GM13976 (cell line): ENCODE measurements at regions not wholly inside any gene's neighbourhood (a gene's known extent, or its start where the extent isn't known, plus 50 kb on each side); places are given as distances from the start of the nearest gene placed in this dataset.

Experiments
- DNase-seq: peaks from one replicate; pipeline ENCODE4 v3.0.0; 2012; ENCODE audit warnings: low spot score
- in situ Hi-C: fragments of 300-500 bp; cut with MboI; formaldehyde crosslinking; loops from one replicate; pipeline ENCODE4 v1.12.0; 2022; ENCODE audit warnings: low sequenced_read_pairs, mixed read lengths, inconsistent platforms; ENCODE audit not compliant: unreplicated experiment
- TF ChIP-seq, protein P1 (sequence below): IDR thresholded peaks from 2 replicates; pipeline ENCODE4 v1.5.1; 2012; ENCODE audit warnings: borderline replicate concordance, mild to moderate bottlenecking; ENCODE audit not compliant: insufficient read depth; ENCODE audit errors: extremely low read depth, missing control alignments, control extremely low read depth

DNA sequence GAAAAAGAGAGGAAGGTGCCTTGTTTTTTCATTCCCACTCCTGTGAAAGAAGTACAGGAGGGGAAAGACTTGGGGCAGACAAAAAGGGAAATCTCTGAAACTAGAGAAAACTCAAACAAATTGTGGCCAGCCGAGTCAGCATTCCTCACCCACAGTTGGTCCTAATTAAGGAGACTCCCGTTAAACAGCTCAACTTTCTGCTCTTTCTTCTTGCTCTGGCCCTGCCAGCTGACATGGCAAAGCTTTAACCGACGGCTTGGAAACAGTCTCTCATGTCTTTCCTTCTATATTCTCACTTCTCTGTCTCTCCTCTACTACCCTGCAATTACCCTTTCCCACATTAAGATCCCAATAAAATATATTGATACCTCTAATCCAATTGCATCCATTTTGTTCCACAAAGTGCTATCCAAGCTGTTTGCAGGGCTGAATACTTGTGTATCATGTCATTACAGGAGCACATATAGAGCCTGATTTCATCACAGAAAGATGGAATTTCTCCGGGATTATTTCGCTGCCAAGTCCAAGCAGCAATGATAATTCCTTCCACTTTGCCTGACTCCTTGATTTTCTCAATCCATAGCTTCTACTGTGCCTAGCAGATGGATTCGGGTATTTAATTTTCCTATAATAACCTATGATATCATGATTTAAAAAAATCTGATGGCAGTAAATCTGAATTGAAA, 65.4 kb upstream of the IPO9 start:
- TF ChIP-seq, protein P1, sequence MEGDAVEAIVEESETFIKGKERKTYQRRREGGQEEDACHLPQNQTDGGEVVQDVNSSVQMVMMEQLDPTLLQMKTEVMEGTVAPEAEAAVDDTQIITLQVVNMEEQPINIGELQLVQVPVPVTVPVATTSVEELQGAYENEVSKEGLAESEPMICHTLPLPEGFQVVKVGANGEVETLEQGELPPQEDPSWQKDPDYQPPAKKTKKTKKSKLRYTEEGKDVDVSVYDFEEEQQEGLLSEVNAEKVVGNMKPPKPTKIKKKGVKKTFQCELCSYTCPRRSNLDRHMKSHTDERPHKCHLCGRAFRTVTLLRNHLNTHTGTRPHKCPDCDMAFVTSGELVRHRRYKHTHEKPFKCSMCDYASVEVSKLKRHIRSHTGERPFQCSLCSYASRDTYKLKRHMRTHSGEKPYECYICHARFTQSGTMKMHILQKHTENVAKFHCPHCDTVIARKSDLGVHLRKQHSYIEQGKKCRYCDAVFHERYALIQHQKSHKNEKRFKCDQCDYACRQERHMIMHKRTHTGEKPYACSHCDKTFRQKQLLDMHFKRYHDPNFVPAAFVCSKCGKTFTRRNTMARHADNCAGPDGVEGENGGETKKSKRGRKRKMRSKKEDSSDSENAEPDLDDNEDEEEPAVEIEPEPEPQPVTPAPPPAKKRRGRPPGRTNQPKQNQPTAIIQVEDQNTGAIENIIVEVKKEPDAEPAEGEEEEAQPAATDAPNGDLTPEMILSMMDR = no peak
- in situ Hi-C loops = no loop called here
- DNase-seq = no peak

GRCh38 chr1:201764166-201764565, 64.8 kb upstream of the IPO9 start:
- TF ChIP-seq, protein P1 = no peak
- DNase-seq = no peak

DNA sequence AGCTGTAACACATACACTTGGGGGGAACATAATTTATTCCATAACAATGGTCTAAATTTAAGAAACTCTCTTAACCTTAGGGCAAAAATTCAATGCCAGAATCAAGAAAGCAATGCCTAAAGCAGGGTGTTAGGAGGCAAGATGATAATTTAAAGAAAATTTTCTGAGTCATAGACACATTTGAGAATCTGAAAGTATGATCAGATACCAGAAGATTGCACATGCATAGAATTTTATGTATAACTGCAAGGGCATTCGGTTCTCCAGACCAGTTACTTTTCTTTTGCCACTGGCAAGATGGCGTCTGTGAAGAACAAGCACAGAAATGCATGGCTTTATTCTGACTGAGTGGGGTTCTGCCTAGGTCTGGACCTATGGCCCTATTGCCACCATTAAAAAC, 64.4 kb upstream of the IPO9 start:
- in situ Hi-C loops = no loop called here
- DNase-seq = no peak
- TF ChIP-seq, protein P1 = no peak

More at GRCh38 chr1:201764166-201764565, 64.8 kb upstream of the IPO9 start:
- in situ Hi-C loops = no loop called here

GRCh38 chr1:201766131-201766866, 62.7 kb upstream of the IPO9 start:
- TF ChIP-seq, protein P1 = no peak
- in situ Hi-C loops = no loop called here
- no peak for DNase-seq

DNA sequence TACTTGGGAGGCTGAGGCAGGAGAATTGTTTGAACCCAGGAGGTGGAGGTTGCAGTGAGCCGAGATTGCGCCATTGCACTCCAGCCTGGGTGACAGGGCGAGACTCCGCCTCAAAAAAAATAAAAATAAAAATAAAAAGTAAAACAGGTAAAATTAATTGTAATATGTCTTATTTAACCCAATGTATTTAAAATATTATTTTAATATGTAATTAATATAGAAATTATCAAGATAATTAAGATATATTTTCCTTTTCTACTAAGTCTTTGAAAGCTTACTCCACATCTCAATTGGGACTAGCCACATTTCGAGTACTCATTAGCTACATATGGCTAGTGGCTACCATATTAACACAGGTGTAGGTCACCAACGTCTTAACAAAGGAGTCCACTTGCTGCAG, 61.6 kb upstream of the IPO9 start:
- in situ Hi-C loops = no loop called here
- TF ChIP-seq, protein P1 = no peak
- DNase-seq = no peak

GRCh38 chr1:201769072-201769471, 59.9 kb upstream of the IPO9 start:
- DNase-seq = no peak
- TF ChIP-seq, protein P1 = no peak
- in situ Hi-C loops = no loop called here
